Heart left ventricle (tissue), 13 donors: ENCODE measurements at regions not wholly inside any gene's neighbourhood (a gene's known extent, or its start where the extent isn't known, plus 50 kb on each side); places are given as distances from the start of the nearest gene placed in this dataset.

Experiments used
- CTCF ChIP-seq, 12 donors: fragments of 200-600 bp; sonication (generic) in 4 of 12; IDR thresholded peaks; one replicate each; pipeline versions ENCODE4 v1.5.0 to v1.8.0; 2018 to 2022; ENCODE audit warnings: antibody characterized with exemption in 12 of 12, mild to moderate bottlenecking in 5 of 12
- POLR2A ChIP-seq, 2 donors: fragments of 450-650 bp; IDR thresholded peaks; one replicate each; pipeline ENCODE4 v1.6.1; 2017; ENCODE audit warnings: antibody characterized with exemption in 2 of 2, mild to moderate bottlenecking in 2 of 2, moderate library complexity in 2 of 2
- donor health status: ischemic (EF 13 %, LVEDD 7.1; RV severe dilation, severe dysfunction).
- donor health status: DM: no; HTN: yes; CAD: no.
- donor health status: DM: no; HTN: no; CAD: no.
- donor health status: ischemic (EF 25% LVEDD 6.9; RV normal size, moderate dysfunction).
- donor health status: ischemic (EF 25% LVEDD 5.7; RV mildly dilated, moderate dysfunction).
- donor health status: ischemic (EF 35%, LVEDD 5.7; RV mildly dilated, moderate dysfunction).
- donor health status: nonischemic (EF 11% LVEDD 7.7; RV severe dilation, severe dysfunction).
- donor health status: DM: yes; HTN: yes; CAD: no.
- donor health status: PGD.
- donor health status: ischemic (EF 29% LVEDD 5.4; RV normal size, mild dysfunction).
- donor health status: nonischemic (EF 23%, LVEDD 6.1; RV moderate dilation, normal function).

- TF ChIP-seq CTCF (IDR thresholded peaks at IDR 0.05) = no peak
- TF ChIP-seq POLR2A (IDR thresholded peaks at IDR 0.05) = no peak
These were observed 91.8 kb upstream of the CD44 start for GRCh38 chr11:35047179-35047578.
